ENCODE measurements at regions not wholly inside any gene's neighbourhood (a gene's known extent, or its start where the extent isn't known, plus 50 kb on each side); places are given as distances from the start of the nearest gene placed in this dataset.

GRCh38 chr5:3957658-3958057, 362.0 kb downstream of the IRX1 start:
- no peak for DNase-seq (ENCODE audit: low spot score)

- no peak for DNase-seq (ENCODE audit: low spot score)
These were observed 362.8 kb downstream of the IRX1 start for GRCh38 chr5:3958389-3958788.

- DNase-seq (ENCODE audit: low spot score) = no peak
These were observed 366.5 kb downstream of the IRX1 start for GRCh38 chr5:3962113-3962512.

DNA sequence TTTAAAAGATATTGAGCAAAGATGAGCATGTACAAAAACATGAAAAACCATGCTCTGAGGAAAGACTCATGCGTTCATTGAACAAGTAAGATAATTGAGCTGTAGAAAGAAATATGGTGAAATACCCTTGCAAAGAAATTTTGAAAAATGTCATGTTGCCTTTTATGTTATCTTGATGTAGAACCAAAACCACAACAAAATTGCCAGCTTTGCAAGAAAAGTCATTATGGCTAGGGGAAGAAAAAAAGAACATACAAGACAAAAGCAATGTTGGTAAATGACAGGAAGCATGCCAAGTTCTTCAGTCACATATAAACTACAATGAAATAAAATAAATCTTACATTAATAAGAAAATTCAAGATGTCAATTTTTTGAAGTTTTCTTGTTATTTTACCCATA, 368.0 kb downstream of the IRX1 start:
- no peak for DNase-seq (ENCODE audit: low spot score)

DNA sequence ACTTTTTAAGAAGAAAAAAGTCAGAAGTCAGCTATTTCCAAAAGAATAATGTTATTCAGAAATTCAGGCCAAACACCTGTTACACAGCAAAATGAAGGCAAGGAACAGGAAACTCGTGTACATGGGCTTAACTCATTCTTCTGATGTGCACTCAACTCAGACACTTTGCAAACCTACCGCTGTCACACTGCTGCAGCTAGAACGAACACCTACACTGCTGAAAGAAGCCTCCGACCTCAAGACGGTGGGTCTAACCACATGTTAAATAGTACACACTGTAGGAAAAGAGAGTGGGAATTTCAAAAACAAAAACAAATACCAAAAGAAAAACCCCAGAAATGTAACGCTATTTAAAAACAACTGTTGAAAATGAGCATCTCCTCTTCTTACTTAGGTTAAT, 384.5 kb downstream of the IRX1 start:
- DNase-seq (ENCODE audit: low spot score) = no peak

DNA sequence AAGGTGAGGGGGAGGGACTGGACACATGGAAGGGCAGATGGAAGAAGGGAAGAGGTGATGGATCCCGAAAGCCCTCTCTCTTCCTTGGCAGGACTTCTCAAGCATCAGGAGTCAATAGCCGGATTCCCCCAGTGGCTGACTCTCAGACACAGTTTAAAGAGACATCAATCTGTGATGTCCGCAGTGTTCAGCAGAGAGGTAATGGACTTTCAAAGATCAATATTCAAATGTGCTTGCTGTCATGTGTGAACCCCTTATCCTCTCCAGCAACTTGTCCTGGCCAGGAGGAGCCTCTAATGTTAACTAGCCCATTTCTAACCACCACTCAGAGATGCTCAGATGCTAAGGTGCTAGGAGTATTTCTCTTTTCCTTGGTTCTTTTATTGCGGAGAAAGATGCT, 392.2 kb downstream of the IRX1 start:
- DNase-seq (ENCODE audit: low spot score) = no peak

GRCh38 chr5:3993856-3994473, 398.3 kb downstream of the IRX1 start:
- no peak for DNase-seq (ENCODE audit: low spot score)

- DNase-seq (ENCODE audit: low spot score) = no peak
These were observed 399.0 kb downstream of the IRX1 start for GRCh38 chr5:3994628-3995027.

DNA sequence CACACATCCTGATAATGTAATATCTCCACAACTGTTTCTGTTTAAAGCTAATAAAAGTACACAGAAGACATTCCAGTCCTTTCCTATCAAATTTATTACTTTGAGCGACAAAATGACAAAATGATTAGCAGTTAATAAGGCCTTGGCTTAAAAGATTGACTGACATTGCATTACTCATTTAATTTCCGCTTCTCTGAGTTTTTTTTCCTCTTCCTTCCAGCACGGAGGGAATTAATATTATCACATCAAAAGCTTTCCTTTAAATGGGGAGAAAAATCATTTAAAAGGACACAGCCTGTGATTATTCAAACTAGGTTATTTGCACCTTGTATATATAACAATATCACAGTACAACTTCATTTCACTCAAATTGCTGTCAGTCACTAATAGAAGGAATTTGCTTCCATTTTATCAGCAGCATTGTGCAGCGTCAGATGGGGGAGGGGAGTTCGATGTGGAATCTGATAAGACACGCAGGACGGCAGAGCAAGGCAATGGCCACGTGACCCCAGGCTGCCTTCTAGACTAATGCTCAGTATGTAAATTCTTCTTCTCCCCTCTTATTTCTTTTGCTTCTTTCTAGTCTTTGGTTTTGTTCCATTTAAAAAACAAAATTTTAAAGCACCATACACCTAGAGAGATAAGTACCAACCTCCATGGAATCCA, 400.5 kb downstream of the IRX1 start:
- no peak for DNase-seq (ENCODE audit: low spot score)

- no peak for DNase-seq (ENCODE audit: low spot score)
These were observed 401.2 kb downstream of the IRX1 start for GRCh38 chr5:3996707-3997336.

GRCh38 chr5:3997670-3998069, 402.0 kb downstream of the IRX1 start:
- no peak for DNase-seq (ENCODE audit: low spot score)

DNA sequence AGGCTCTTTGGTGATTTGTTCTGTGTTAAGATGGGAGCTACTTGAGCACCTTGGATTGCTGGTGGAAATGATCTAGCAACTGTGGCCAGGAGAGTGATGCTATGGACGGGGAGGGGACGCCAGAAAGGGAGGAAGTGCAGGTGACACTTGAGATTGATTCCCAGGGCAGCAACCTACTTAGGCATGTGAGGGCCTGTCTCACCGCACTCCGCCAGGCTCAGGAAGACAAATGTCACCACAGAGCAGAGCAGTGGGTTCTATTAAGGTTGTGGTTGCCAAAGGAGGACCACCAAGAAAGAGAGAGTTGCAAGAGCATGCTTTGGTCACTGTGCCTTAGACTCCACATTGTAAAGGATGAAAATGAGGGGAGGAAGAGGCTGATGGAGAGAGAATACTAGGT, 404.3 kb downstream of the IRX1 start:
- no peak for DNase-seq (ENCODE audit: low spot score)

GRCh38 chr5:4001004-4001403, 405.4 kb downstream of the IRX1 start:
- no peak for DNase-seq (ENCODE audit: low spot score)

DNA sequence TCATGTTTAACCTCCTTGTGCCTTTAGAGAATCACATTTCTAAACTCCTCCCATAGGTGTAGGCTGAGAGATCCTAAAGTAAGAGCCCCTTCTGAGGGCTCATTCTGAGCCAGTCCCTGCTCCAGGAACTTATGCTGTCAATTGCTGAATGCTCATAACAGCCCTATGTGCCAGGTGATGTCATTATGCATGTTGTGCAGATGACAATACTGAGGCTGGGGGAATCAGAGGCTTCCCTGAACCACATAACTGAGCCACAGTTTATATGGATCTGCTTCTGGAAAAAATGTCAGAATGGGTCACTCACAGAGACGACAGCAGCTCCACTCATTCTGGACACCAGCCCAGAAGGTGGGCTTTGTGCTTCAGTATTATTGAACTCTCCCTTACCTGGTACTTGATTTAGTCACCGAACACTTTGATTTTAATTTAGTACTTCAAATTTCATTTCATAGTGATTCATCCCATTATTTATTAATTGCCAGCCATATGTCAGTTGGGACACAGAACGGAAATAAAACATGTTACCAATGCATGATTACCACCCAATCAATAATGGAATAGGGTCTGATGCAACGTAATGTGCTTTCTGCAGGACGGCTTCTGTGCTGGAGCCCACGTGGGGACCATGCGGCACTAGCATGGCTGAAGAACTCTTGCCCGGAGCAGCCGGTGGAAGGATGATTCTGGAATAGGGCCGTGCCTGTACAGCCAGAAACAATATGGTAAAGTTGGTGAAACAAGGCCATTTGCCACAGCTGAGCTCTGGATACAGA, 406.3 kb downstream of the IRX1 start:
- no peak for DNase-seq (ENCODE audit: low spot score)

DNA sequence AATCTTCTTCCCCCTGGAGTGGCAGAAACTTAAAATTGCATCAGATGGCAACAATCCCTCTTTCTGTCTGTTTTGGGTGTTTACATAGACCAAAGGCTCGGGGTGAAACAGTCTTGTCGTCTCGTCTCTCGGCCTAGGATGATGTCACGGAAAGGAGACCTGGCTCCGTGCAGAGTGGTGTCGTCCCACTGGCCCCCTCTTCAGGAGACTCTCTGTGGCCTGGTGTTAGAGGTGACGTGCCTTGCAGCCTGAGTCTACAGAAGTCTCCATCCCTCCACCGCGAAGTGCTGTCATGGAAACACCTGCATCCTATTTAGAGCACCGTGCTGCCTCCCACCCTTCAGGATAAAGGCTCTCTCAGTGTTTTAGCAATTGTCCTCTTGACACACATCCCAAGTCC, 409.7 kb downstream of the IRX1 start:
- DNase-seq (ENCODE audit: low spot score) = no peak

- DNase-seq (ENCODE audit: low spot score) = no peak
These were observed 411.4 kb downstream of the IRX1 start for GRCh38 chr5:4007001-4007400.

DNA sequence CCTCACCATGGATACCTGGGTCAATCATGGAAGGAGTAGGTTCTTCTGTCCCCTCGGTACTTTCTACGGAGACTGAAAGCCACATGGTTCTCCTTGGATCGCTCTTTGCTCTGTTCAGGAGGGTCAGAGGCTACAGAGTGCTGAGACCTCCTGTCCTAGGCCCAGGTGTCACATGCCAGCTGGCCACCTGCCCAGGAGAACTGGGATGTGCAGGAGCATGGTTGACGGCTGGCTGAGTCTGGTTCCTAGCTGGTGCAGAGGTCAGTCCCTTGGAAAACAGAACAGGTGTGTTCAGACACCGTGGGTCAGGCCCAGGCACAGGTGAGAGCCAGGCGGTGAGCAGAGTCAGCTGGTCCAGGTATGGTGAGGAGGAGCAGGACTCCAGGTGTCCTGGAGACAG, 416.3 kb downstream of the IRX1 start:
- DNase-seq (ENCODE audit: low spot score) = no peak

- no peak for DNase-seq (ENCODE audit: low spot score)
These were observed 417.7 kb downstream of the IRX1 start for GRCh38 chr5:4013106-4013898.

DNA sequence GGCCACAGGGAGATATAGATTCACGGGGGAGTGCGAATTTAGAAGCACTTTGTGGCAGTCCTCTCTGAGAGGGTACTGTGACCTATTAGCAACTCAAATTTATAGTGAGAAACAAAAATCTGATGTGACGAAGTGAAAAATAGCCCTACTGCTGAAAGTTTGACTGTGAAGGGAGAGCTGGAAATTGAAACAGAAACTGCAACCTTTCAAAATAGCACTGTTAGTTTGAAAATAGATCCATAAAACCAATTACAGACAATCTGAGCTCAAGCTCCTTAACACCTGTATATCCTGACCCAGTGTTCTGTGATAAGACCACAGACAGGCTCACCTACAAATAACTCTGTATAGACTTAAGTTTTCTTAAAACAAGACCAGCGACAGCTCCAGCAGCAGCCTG, 420.1 kb downstream of the IRX1 start:
- no peak for DNase-seq (ENCODE audit: low spot score)

GRCh38 chr5:4017076-4017803, 421.6 kb downstream of the IRX1 start:
- DNase-seq (ENCODE audit: low spot score) = no peak

- no peak for DNase-seq (ENCODE audit: low spot score)
These were observed 422.4 kb downstream of the IRX1 start for GRCh38 chr5:4018007-4018406.
